ENCODE measurements at regions not wholly inside any gene's neighbourhood (a gene's known extent, or its start where the extent isn't known, plus 50 kb on each side); places are given as distances from the start of the nearest gene placed in this dataset.

DNA sequence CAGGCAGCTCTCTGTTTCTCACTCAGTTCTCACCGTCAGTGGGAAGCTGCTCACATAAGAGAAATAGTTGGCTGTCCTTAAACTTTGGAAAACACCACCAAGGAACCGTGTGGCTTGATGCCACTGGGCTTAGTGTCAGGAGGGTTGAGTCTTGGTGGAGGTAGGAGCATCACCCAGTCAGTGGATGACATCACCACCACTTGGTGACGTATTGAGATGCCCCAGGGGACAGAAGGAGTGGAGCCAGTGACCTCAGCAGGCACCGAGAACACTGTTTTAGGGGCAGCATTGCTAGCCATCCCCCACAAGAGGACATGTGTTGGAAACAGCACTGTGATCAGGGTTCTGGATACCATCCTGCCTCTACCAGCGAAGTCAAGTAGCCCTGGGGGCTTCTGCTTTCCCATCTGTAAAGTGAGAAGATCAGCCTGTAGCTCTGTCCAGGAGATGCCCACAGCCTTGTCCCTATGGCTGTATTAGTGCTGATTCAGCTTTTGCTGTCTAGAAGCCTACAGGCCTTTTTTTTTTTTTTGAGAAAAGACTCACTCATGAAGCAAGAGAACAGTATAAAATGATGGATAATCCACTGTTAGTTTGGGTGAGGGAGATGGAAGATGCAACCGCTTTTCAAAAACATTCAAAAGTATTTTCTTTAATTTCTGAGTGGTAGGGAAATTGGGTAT lies 66.2 kb downstream of the TSN start:
- intact Hi-C loops (cut with micrococcal nuclease): no loop called here
- 92% methylated on average over 2 of the region's 6 CpGs for WGBS (ENCODE audit: insufficient coverage)
- Histone ChIP-seq H3K4me3 (replicated peaks in 1 of 3; ENCODE audit: low read depth in 2 of 3, low read length in 3 of 3) (no peak overlapping the region), H3K9me3 (replicated peaks in 1 of 2; ENCODE audit: control insufficient read depth in 1 of 2, insufficient read depth in 1 of 2, low read length in 2 of 2) (no peaks in the 10 kb centered on the region), H3K36me3 (replicated peaks in 1 of 2; ENCODE audit: control insufficient read depth in 1 of 2, insufficient read depth in 2 of 2, low read length in 2 of 2) (no peaks in the 10 kb centered on the region), H3K27me3 (ENCODE audit: control insufficient read depth in 2 of 2, insufficient read depth in 2 of 2, low read length in 2 of 2) (no peaks in the 10 kb centered on the region), H3K9ac (ENCODE audit: insufficient read depth, low read length, poor library complexity, severe bottlenecking) (no peak overlapping the region), H3K4me1 (ENCODE audit: control insufficient read depth in 1 of 2, insufficient read depth in 2 of 2, low read length in 2 of 2) (no peaks in the 10 kb centered on the region), H3K4me2 (replicated peaks; ENCODE audit: extremely low read depth, low read length, poor library complexity, severe bottlenecking) (no peak overlapping the region), H2AFZ (ENCODE audit: insufficient read depth, low read depth, low read length, poor library complexity, severe bottlenecking) (no peak overlapping the region), H4K20me1 (ENCODE audit: insufficient read depth, low read length) (no peaks in the 10 kb centered on the region), H3K79me2 (ENCODE audit: insufficient read depth, low read length) (no peaks in the 10 kb centered on the region), H3K27ac (ENCODE audit: low read depth in 1 of 2, low read length in 2 of 2) (no peak overlapping the region)
- H3K4me3 Mint-ChIP-seq: no peak overlapping the region
- H3K36me3 Mint-ChIP-seq: no peaks in the 10 kb centered on the region
- H3K27ac Mint-ChIP-seq: no peak overlapping the region
- no peak for DNase-seq
- TF ChIP-seq, protein P1, sequence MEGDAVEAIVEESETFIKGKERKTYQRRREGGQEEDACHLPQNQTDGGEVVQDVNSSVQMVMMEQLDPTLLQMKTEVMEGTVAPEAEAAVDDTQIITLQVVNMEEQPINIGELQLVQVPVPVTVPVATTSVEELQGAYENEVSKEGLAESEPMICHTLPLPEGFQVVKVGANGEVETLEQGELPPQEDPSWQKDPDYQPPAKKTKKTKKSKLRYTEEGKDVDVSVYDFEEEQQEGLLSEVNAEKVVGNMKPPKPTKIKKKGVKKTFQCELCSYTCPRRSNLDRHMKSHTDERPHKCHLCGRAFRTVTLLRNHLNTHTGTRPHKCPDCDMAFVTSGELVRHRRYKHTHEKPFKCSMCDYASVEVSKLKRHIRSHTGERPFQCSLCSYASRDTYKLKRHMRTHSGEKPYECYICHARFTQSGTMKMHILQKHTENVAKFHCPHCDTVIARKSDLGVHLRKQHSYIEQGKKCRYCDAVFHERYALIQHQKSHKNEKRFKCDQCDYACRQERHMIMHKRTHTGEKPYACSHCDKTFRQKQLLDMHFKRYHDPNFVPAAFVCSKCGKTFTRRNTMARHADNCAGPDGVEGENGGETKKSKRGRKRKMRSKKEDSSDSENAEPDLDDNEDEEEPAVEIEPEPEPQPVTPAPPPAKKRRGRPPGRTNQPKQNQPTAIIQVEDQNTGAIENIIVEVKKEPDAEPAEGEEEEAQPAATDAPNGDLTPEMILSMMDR (IDR thresholded peaks at IDR 0.05): no peak
- peaks cover 0 to 9% (median 6%) of the 10 kb centered on the region in 3 donors for H3K27me3 Mint-ChIP-seq (ENCODE audit: low read depth in 3 of 3)
- H3K9me3 Mint-ChIP-seq: no peaks in the 10 kb centered on the region
- H3K4me1 Mint-ChIP-seq: no peaks in the 10 kb centered on the region

DNA sequence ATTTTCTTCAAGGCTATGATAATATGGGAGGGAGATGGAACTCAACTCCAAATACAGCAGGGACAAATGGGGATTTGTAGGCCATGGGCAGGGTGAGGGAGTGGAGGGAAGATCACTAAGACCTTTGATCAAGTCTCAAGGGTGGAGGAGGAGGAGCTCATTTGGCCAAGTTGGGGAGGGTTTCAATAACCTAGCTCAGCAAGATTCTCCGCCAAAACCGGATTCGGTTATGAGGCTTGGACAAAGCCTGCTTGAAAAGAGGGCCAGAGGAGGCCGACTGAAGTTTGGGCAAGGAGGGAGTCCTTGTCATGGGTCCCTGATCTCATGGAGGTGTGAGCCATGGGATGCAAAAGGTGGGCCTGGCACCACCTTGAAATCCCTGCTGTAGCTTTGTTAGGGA lies 68.8 kb downstream of the TSN start:
- no peak overlapping the region for H3K4me3 ChIP-seq (replicated peaks in 1 of 3; ENCODE audit: low read depth in 2 of 3, low read length in 3 of 3)
- H3K27me3 ChIP-seq (ENCODE audit: control insufficient read depth in 2 of 2, insufficient read depth in 2 of 2, low read length in 2 of 2): no peaks in the 10 kb centered on the region
- no peaks in the 10 kb centered on the region for H3K79me2 ChIP-seq (ENCODE audit: insufficient read depth, low read length)
- WGBS (ENCODE audit: insufficient coverage): 100% methylated on average over 4 of the region's 4 CpGs
- H3K36me3 ChIP-seq (replicated peaks in 1 of 2; ENCODE audit: control insufficient read depth in 1 of 2, insufficient read depth in 2 of 2, low read length in 2 of 2): no peaks in the 10 kb centered on the region
- no peaks in the 10 kb centered on the region for H4K20me1 ChIP-seq (ENCODE audit: insufficient read depth, low read length)
- Mint-ChIP-seq H3K4me1 (no peaks in the 10 kb centered on the region), H3K27ac (no peak overlapping the region), H3K36me3 (no peaks in the 10 kb centered on the region), H3K9me3 (no peaks in the 10 kb centered on the region), H3K27me3 (ENCODE audit: low read depth in 3 of 3) (peaks cover 0 to 8% (median 3%) of the 10 kb centered on the region in 3 donors), H3K4me3 (no peak overlapping the region)
- H3K9me3 ChIP-seq (replicated peaks in 1 of 2; ENCODE audit: control insufficient read depth in 1 of 2, insufficient read depth in 1 of 2, low read length in 2 of 2): no peaks in the 10 kb centered on the region
- H3K9ac ChIP-seq (ENCODE audit: insufficient read depth, low read length, poor library complexity, severe bottlenecking): no peak overlapping the region
- H3K4me1 ChIP-seq (ENCODE audit: control insufficient read depth in 1 of 2, insufficient read depth in 2 of 2, low read length in 2 of 2): no peaks in the 10 kb centered on the region
- intact Hi-C loops (cut with micrococcal nuclease): no loop called here
- DNase-seq: no peak
- TF ChIP-seq, protein P1 (IDR thresholded peaks at IDR 0.05): no peak
- H3K4me2 ChIP-seq (replicated peaks; ENCODE audit: extremely low read depth, low read length, poor library complexity, severe bottlenecking): no peak overlapping the region
- no peak overlapping the region for H3K27ac ChIP-seq (ENCODE audit: low read depth in 1 of 2, low read length in 2 of 2)
- H2AFZ ChIP-seq (ENCODE audit: insufficient read depth, low read depth, low read length, poor library complexity, severe bottlenecking): no peak overlapping the region
